GM18508 (cell line): ENCODE measurements at regions not wholly inside any gene's neighbourhood (a gene's known extent, or its start where the extent isn't known, plus 50 kb on each side); places are given as distances from the start of the nearest gene placed in this dataset.
"Not testable (repeated sequence)": the region's sequence is repeated elsewhere in the genome, so short reads cannot be mapped to it uniquely, and the experiment has no call there.

Experiments used
- ATAC-seq: cut with Tn5 transposase; IDR thresholded peaks from one replicate; pipeline ENCODE4 v1.9.1; 2021; ENCODE audit warnings: moderate number of reproducible peaks; ENCODE audit not compliant: insufficient read depth, unreplicated experiment

DNA sequence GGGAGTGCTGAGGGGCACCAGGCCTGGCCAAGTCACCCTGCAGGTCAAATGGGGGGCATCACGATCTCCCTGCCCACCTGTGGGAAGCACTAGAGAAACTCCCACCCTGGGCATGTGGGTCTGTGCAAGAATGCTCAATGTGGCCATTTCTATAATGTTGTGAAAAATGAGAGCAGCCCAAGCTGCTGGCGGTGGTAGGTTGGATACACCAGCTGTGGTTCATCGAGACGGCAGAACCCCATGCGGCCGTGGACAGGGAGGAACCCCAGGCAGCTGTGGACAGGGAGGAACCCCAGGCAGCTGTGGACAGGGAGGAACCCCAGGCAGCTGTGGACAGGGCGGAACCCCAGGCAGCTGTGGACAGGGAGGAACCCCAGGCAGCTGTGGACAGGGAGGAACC, 129.1 kb downstream of the BRD1 start:
- not testable (repeated sequence) for ATAC-seq

DNA sequence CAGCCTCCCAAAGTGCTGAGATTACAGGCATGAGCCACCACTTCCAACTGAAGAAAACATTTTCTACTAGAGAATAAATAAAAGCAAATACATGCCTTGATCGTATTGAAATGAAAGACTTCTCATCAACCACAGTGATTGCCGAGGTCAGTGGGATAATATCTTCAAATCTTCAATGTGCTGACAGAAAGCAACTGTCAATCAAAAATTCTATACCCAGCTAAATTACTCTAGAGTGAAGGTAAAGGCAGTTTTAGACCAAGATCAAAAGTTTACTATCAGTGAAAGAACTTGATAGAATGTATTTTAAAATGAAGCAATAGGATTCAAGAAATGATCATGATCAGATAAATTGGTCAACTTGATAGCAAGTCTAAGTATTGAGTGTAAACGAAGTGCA, 130.6 kb downstream of the BRD1 start:
- no peak for ATAC-seq

DNA sequence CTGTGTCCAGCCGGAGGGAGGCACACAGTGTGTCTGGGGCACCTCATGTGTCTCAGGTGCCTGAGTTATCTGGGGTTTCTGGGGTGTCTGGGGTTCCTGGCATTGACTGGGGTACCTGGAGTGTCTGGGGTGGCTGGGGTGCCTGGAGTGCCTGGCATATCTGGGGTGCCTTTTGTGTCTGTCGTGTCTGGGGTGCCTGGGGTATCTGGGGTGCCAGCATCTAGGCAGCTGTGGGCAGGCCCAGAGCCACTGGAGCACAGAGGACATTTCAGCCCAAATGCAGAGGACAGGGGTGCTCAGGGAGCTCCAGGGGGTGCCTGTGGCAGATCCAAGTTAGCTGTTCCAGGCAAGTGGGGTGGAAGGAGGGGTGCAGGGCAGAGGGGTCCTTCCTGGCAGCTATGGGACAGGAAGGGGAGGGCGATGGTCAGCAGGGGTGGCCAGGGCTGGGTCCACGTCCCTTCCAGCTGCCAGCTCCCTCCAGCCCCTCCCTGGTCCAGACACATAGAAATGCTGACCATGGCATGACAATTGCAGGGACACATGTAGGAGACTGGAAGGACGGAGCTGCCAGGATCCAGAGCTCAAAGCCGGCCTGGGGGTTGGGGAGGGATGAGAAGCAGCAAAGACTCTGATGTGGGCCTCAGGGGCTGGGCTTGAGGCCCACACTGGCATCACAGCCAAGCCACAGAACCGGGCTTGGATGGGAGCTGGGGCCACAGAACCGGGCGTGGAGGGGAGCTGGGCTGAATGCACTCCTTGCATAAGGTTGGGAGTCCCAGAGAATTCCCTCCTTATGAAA, 133.0 kb downstream of the BRD1 start:
- ATAC-seq = no peak

DNA sequence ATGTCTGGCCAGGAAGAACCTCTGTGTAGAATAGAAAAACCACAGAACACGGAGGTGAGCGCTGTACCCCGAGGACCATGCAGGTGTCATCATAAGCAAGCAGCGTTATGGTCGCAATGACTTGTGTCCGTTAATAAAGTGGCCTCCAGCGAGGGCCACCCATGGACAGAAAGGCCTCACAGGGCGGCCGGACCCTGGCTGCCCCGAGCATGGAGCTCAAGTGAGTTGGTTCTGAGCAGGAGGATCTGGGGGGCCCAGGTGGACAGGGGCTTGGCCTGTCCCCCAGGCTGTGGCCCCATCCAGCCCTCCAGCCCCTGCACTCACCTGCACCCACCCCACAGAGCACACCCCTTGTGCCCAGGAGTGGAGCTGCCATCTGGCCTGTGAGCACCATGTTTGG, 133.8 kb downstream of the BRD1 start:
- ATAC-seq = no peak

DNA sequence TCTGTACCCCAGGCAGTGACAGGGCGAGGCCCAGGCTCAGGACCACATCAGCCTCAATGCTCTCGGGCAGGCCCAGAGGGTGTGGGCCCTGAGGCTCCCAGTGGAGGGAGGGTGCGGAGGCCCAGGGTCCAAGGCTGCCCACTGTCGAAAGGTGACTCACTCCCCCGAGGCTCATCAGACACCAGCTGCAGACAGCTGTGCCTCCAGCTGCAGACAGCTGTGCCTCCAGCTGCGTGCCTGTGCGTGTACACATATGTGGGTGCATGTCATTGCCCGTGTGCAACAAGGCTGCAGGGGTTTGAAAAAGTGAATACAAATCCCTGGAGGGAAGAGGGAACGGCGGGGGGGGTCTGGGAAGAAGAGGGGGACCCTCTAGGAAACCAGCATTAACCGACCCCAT, 134.3 kb downstream of the BRD1 start:
- ATAC-seq = no peak

DNA sequence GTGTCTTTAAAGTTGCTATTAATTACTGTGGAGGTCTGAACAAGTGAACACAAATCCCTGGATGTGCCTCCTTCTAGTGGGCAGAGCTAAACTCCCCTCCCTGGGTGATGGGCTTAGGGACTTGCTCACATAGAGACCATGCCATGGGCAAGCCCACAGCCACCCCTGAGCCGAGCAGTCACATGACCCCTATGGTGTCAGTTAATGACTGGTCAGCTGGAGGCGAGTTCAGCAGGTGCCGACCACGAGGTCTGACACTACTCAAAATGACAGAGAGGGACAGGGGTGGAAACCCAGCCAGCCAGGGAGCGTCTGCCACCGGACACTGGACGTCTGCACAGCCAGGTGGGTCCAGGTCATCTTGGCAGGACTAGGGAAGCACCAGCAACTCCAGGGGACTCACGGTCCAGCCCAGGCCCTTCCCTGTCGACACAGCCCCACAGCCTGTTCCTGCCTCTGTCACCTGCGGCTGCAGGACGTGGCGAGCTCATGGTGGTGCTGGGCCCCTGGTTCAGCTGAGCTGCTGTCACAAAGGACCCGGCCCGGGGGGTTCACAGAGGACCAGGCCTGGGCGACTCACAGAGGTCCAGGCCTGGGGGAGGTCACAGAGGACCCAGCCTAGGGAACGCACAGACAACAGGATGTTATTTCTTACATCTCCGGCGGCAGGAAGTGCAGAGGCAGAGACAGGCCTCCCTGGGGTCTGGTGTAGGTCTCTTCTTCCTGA, 135.0 kb downstream of the BRD1 start:
- ATAC-seq = no peak

DNA sequence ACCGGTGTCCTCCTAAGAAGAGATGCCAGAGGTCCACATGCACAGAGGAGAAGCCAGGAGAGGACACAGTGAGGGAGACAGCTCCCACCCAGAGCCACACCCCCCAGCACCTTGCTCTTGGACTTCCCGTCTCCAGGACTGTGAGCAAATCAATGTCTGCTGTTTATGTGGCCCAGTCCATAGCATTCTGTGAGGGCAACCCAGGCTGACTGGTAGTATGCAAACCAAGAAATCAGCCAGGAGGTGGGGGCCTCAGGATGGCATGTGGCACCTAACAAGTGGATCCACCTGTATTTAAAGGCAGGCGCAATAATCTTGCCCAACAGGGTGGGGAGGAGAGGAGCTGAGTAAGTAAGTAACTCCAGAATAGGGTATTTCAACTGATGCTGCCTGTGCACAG, 136.4 kb downstream of the BRD1 start:
- ATAC-seq = no peak

DNA sequence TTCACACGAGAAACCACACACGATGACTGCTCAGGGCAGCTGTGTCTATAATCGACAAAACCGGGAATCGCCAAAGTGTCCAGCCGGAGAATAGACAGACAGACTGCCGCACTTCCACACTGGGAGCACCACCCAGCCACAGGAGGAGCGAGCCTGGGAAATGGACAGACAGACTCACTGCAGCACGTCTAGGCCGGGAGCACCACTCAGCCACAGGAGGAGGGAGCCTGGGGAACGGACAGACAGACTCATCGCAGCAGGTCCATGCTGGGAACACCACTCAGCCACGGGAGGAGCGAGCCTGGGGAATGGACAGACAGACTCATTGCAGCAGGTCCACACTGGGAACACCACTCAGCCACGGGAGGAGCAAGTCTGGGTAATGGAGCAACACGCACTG, 137.2 kb downstream of the BRD1 start:
- ATAC-seq = no peak

DNA sequence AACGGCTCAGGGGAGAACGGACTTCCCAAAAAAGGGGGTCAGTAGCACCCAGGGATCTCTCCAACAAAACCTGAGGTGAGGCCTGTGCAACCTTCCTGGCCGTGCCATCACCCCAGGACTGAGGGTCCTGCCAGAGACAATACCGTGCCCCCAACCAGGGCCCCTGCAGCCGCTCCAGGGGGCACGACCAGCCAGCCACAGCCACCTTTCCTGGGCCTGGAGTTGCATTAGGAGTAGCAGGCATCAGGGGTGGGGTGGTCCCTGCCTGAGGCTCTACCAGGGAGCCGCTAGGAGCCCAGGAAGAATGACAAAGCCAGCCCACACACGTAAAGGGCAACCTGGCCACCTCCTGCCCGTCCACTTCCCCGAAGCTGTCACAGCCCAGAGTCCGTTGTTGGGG, 137.8 kb downstream of the BRD1 start:
- ATAC-seq = no peak

DNA sequence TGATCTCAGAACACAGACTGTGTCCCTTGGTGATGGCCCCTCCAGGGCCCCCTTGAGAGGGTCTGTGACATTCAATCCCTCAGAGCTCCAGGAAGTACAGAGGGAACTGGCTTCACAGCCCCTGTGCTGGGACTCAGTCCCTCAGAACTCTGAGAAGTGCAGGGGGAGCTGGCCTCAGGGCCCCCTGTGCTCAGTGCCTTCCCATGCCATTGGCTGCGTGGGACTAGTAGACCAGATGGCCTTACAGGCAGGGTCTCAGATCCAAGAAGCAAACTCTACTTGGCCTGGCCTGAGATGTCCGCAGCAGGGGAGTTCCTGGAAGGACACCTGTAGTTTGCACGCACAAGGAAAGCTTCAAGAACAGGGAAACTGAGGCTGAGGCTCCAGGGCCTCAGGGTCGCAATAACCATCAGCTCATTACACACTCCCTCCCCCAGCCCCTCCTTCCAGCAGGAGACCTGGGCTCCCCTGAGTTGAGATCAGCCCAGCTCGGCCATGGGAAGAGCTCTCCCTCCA, 138.4 kb downstream of the BRD1 start:
- no peak for ATAC-seq

DNA sequence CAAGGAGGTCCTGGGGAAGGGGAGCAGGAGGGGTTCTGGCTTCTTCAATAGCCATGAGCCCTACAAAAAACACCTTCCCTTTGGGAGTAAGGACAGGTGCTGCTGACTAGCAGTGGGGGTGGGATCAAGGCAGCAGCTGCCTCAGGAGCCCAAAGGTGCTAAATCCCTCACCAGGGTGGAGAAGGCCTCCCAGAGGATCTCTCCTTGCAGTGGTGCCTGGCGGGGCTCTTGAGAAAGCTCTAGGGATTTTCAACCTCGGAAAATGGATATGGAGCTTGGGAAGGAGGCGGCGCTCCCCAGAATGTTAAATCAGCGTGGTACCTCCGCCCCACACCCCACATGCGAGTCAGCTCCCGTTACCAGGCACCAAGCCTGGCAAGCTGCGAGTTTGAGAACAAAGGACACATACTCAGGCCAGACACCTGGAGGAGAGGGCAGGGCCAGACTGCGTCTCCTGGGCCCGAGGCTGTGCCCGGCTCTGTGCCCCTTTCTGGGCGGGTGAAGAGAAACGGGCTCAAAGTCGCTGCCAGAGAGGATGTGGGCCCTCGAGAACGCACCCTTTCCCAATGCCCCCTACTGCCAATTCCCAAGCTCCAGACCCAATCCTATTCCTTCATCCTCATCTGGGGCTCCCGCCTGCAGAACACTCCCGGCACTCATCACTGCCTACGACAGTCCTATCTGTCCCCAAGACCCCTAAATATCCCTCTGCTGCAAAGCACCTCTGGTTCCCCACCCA, 139.0 kb downstream of the BRD1 start:
- ATAC-seq = no peak

DNA sequence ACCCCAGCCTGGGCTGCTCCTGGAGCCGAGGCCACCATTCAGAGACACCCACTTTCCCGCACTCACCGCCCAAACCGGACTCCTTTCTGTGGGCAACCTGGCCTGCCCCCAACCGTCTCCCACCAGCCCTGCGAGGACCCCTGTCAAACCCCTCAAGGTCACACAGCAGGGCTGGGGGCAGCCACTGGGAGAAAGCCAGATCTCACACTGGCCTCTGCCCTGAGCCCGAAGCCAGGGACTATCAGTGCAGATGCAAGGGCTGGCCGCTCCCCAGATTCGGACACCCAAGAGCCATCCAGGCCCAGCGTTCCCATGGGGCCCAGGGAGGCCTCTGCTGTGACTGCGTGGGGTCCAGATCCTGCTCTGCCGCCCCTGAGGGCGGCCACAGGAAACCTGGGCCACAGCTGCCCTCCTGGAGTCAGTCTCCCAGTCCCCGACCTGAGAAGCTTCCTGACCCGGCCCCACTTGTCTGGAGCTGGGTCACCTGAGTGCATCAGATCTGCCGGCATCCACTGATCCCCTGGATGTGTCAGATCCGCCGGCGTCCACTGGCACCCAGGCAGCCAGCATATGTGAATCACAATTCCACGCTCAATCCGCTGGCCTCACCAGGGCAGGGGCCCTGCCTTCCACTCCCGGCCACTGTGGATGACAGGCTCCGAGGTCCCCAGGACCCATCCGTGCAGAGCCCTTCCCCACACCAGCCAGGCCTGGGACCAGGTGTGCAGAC, 139.7 kb downstream of the BRD1 start:
- ATAC-seq = no peak

DNA sequence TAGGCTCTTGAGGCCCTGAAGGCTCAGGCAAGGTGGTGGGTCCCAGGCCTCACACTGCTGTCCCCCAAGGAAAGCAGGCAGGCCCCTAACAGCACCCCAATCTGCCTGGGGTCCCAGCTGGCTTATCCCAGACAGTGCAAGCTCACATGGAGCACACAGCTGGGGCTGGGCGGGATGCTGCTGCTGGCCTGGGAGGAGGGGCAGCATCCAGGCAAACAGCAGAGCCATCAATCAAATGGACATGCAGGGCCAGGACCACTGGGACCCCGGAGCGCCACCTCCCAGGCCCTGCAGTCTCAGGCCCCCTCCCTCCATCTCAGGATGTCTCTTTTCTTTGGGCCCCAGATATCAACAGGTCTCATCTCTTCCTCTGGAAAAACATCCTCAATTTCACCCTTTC, 140.3 kb downstream of the BRD1 start:
- ATAC-seq = no peak

DNA sequence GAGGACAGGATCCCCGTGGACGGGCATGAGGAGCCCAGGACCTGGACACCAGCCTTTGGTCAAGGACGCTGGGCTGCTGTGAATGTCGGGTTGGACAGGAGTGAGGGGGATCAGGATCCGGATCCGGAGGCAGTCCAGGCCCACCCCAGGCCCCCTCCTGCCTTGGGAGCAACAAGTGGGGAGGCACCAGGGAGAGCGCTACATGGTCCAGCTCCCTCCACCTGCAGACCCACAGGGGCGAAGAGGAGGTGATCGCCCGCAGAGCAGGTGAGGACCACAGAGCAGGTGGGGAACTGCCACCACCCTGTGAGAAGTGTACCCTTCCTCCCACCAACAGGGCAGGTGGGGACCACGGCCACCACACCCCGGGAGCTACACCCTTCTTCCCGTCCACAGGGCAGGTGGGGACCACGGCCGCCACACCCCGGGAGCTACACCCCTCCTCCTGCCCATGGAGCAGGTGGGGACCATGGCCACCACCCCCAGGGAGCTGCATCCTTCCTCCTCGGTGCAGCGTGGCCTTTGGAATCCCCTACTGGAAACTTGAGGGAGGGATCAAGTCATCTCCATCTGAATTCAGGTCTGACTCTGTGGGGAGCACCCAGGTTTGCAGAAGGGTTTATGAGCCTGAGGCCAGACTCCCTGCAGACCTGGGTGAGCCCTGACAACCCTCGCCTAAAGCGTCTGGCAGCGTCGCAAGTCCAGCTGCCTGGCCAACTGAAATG, 141.0 kb downstream of the BRD1 start:
- no peak for ATAC-seq

DNA sequence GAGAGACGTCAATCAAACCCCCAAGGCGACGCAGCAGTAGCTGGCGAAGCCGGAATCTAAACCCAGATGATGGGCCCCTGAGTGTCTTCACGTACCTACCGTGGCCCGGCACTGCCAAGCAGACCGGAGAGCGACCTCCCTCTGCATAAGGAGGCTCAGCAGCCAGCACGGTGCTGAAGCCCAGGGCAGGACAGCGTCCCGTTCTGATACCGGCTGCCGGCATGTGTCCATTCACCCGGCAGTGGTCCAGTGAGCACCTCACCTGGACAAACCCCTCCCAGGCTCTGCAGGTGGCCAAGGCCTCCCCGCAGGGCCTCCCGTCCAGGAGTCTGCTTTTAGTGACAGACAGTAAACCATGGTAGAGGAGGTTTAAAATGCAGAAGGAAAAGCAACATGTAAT, 142.0 kb downstream of the BRD1 start:
- ATAC-seq = no peak

DNA sequence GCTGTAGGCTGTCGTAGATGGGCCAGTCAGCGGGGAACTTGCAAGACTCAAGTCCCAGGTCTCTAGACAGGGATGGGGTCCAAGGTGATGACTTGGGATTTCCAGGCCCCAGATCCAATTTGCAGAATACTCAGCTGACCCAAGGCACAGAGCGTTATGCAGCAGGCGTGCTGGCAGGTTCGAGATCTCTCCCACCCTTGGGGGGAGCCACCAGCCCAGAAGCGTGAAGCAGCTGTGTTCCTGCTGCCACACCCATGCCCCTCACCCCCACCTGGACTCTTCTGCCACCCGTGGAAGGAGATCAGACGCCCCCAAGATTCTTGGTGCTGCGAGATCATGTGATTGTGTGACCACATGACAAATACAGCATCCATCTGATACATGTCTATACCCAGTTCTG, 142.6 kb downstream of the BRD1 start:
- ATAC-seq = no peak

DNA sequence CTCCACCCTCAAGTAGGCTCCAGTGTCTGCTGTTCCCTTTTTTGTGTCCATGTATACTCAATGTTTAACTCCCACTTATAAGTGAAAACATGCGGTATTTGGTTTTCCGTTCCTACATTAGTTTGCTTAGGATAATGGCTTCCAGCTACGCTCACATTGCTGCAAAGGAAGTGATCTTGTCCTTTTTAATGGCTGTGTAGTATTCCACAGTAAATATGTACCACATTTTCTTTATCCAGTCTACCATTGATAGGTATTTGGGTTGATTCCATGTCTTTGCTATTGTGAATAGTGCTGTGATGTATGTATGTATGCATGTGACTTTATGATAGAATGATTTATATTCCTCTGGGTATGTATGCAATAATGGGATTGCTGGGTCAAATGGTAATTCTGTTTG, 144.6 kb downstream of the BRD1 start:
- no peak for ATAC-seq

DNA sequence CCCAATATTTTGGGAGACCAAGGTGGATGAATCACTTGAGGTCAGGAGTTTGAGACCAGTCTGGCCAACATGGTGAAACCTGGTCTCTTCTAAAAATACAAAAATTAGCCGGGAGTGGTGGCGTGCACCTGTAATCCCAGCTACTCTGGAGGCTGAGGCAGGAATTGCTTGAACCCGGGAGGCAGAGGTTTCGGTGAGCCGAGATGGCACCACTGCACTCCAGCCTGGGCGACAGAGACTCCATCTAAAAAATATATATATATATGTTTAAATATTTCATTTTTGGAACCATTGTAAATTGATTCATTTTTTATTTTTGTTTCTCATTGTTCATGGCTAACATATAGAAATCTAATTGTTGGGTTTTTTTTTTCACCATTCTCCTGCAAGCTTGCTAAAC, 146.9 kb downstream of the BRD1 start:
- ATAC-seq = not testable (repeated sequence)

DNA sequence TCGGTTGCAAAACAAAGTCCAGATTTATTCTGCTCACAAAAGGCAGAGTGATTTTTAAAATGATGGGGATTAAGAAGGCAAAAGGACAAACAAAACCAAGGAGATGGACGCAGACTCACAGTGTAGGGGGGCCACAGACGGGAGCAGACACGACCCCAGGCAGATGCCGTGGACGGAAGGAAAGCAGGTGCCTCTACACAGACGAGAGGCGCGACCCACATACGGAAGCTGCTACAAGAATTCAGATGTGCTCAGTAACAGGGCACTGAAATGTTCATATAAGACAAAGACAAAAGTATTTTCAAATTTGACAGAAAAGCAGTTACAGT, 148.9 kb downstream of the BRD1 start:
- ATAC-seq = no peak
